NCI-H748 (cell line): ENCODE measurements at regions not wholly inside any gene's neighbourhood (a gene's known extent, or its start where the extent isn't known, plus 50 kb on each side); places are given as distances from the start of the nearest gene placed in this dataset.
"Not testable (repeated sequence)": the region's sequence is repeated elsewhere in the genome, so short reads cannot be mapped to it uniquely, and the experiment has no call there.

Experiments used
- DNase-seq: peaks from one replicate; lab custom pipeline; 2025; ENCODE audit not compliant: unreplicated experiment; lab: John Stamatoyannopoulos, UW

- no peak for DNase-seq
These were observed 136.2 kb upstream of the FZD8 start for GRCh38 chr10:35778306-35778705.

GRCh38 chr10:35776557-35776956 is 134.5 kb upstream of the FZD8 start:
- DNase-seq = not testable (repeated sequence)

- no peak for DNase-seq
These were observed 132.0 kb upstream of the FZD8 start for GRCh38 chr10:35774109-35774508.

DNA sequence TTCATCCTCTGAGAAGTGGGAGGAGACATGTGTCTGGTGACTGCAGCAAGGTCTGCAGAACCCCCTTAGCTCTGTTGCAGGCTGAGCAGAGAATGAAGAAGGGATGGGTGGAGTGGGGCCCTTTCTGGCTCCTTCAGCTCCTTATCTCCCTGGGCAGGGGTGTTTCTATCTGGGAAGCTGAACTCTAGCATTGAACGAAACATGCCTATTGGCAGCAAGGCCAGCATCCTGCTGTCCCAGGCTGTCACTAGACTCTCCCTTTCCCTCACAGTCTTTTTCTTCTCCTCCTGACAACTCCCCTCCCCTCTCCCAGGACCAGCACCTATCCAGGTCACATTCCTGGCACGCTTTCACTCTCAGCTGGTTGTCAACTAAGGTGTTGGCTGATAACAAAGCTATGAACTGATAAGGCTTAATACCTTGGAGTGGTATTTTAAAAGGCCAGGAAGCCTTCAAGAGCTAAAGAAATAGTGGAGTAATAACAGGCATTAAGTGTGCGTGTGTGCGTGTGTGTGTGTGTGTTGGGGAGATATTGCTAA is 128.8 kb upstream of the FZD8 start:
- no peak for DNase-seq

GRCh38 chr10:35769795-35770194 is 127.7 kb upstream of the FZD8 start:
- DNase-seq = no peak

GRCh38 chr10:35768731-35769130 is 126.6 kb upstream of the FZD8 start:
- DNase-seq = no peak

DNA sequence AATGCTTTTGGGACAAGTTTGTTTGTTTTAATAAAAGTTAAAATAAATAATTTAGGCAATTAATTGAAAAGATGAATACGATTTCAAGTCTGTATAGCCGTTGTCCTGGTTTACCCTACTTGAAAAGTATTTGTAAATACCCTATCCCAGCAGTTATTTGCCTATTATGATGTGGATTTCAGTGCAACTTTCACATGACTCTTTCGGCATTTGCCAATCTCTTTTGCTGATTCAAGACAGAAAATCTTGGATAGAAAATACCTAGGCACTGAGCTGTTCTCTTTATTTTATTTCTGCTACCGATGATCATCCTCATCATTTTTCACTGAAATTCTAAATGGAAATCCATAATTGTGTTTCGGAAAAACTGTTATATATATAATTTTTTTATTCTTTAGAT is 125.9 kb upstream of the FZD8 start:
- no peak for DNase-seq

- peak; percentile 6 for DNase-seq
These were observed 123.9 kb upstream of the FZD8 start for GRCh38 chr10:35765996-35766395.

DNA sequence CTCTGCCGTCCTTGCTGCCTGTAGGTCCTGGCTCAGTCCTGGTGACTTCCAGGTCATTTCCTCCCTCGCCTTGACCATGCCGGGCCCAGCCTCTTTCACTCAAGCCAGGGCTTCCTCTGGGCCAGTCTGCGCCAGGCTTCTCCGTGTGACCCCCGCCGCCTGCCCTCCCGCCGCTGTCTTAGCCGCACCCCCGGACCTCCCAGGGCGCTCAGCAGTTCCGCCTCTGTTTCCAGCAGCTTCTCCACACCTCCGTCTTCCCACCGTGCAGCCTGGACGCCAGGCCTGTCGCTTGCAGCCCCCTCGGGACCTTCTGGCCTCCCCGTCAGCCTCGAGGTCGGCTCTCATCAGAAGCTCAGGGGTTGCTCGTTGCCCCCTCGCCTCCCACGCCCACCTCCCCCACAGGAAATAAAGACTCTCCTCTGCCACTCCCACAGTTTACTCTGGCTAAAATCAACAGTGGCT is 123.0 kb upstream of the FZD8 start:
- DNase-seq = peak; percentile 51

DNA sequence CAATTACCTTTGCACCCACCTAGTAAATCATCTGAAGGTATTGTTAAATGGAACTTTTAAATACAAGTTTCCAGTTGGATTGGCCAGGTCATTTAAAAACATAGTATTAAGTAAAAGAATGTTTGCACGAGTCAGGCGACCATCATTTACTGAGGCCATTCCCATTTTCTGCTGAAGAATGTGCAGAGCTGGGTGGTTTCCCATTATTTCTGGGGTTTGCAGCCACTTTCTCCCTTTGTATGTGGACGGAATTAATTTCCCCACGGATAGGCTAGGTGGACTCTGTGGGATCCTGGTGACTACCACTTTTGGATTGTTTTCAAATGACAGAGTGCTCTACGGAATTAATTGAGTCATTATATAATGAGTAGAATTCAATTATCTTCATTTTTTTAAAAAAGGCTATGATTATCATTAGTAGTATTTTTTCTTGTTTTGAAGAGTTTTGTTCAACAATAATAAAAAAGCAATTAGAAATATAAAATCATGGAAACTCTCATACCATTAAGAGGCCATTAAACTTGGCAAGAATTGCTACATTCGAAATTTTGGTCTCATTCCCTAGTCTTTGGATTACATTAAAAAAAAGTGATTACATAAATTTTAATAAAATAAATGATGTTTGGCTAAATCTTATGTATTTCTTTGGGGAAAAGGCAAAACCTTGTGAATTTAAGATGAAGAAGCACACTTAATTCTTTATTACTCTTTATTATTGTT is 120.4 kb upstream of the FZD8 start:
- no peak for DNase-seq

DNA sequence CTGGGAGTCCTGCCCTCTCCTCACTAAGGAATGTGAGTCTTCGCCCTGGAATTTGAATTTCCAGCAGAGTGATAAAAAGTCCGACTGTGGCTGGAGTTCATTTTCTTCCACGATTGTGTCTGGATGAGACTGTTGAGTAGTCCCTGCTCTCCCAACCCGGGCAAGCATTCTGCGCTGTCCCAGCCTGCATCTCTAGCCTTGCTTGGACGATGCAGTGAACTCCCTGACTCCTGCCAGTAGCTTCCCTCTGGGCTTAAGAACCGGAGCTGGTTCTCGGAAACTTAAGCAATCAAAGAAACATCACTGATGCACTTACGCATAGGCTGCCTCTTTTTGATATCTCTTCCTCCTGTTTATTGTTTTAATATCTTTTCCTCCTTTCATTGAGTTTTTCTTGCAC is 116.0 kb upstream of the FZD8 start:
- DNase-seq = no peak

DNA sequence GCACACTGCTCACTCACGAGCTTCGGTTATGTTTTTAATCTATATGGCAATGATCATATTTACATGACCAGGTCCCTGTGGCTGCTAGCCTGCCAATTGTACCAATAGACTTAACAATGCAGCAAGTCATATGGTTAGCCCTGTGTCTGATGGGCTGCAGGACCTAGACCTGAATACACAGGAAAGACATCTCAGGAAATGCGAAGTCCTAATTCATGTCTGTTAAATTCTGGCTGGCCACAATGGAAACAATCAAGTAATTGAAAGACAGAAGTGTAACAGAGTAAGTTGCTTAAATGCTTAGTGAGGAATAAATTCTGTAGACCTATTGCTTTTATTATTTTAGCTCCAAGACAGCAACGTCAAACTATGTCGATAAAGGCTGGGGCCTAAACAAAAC is 112.4 kb upstream of the FZD8 start:
- no peak for DNase-seq

- no peak for DNase-seq
These were observed 110.7 kb upstream of the FZD8 start for GRCh38 chr10:35752469-35753461.

- DNase-seq = no peak
These were observed 109.3 kb upstream of the FZD8 start for GRCh38 chr10:35751347-35751746.

DNA sequence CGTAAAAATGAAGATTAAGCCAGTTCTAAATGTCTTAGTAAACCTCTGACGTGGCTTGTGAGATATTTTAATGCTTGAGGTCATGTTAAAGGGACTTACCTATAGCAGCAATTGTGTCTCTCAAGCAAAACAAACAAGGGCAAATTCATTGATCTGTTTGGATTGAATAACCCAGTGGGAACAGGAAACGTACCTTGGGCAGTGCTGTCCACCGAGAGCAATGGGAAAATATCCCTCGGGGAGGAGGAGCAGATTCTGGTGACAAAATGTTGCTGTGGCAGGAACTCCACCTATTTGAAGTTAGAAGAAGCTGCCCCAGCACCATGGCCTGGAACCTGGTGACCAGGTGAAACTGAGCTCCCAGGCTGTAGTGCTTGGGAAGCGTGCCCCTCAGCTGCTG is 107.1 kb upstream of the FZD8 start:
- no peak for DNase-seq

GRCh38 chr10:35745617-35746403 is 103.7 kb upstream of the FZD8 start:
- no peak for DNase-seq

- DNase-seq = no peak
These were observed 101.8 kb upstream of the FZD8 start for GRCh38 chr10:35743851-35744250.

DNA sequence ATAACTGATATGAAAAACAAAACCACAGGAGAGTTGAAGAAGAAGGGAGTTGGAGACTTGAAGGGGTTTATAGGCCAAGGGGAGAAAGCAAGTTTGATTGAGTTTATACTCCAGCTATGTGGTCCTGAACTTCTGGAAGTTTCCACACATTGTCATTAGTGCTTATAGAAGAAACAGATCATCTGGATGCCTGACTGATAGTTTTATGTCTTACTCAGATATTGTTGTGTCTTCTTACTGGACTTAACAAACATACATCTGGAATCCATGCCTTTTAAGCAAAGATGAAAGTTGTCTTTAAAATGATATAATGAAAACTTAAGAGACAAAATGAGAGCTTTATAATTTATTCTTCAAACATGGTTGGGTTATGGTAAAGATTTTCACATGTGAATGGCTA is 101.3 kb upstream of the FZD8 start:
- no peak for DNase-seq

GRCh38 chr10:35739998-35740397 is 97.9 kb upstream of the FZD8 start:
- no peak for DNase-seq

GRCh38 chr10:35735412-35735811 is 93.3 kb upstream of the FZD8 start:
- no peak for DNase-seq

DNA sequence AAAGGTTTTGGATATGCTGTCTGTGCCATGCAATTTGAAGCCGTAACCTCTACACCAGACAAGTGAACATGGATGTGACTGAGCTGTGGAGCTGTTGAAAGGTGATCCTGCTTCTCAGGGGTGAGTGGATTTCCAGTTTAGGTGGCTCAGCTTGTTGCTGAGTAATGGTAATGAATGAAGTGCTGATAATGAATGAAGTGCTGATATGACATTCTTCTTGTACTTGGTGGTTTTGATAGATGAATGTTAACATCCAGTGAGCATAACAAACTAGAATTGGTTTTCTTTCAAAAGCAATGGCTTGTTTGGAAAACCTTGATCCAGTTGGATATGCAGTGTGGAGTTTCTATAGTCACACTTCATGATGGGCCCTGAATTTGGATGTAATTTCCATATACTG is 89.7 kb upstream of the FZD8 start:
- DNase-seq = no peak
